H1 (cell line): ENCODE measurements at regions not wholly inside any gene's neighbourhood (a gene's known extent, or its start where the extent isn't known, plus 50 kb on each side); places are given as distances from the start of the nearest gene placed in this dataset.

Experiments
- BACH1 ChIP-seq: IDR thresholded peaks from 2 replicates; pipeline ENCODE4 v1.6.1; 2012; ENCODE audit warnings: low read length, improper control_type of control experiment
- CHD1 ChIP-seq: IDR thresholded peaks from 2 replicates; pipeline ENCODE4 v1.6.1; 2012; ENCODE audit warnings: low read depth, low read length, improper control_type of control experiment
- CHD7 ChIP-seq: fragments of 300-600 bp; sonication (generic); IDR thresholded peaks from 2 replicates; pipeline ENCODE4 v1.7.1; 2012; ENCODE audit warnings: low read length, moderate library complexity, mild to moderate bottlenecking, inconsistent platforms; ENCODE audit not compliant: insufficient replicate concordance
- EP300 ChIP-seq, 2 experiments: IDR thresholded peaks; 1 replicate in 1 of 2; 2 replicates in 1 of 2; pipeline ENCODE4 v1.6.1; 2011 to 2012; ENCODE audit warnings: low read depth in 2 of 2, low read length in 2 of 2, mild to moderate bottlenecking in 2 of 2, borderline replicate concordance in 1 of 2, inconsistent platforms in 1 of 2, moderate library complexity in 1 of 2
- JUN ChIP-seq: IDR thresholded peaks from 2 replicates; pipeline ENCODE4 v1.6.1; 2011; ENCODE audit warnings: low read depth, mild to moderate bottlenecking, improper control_type of control experiment, low read length
- KDM5A ChIP-seq: fragments of 200-600 bp; IDR thresholded peaks from 2 replicates; pipeline ENCODE4 v1.7.1; 2012; ENCODE audit warnings: mild to moderate bottlenecking, low read length, inconsistent platforms, mixed read lengths
- NANOG ChIP-seq: IDR thresholded peaks from 2 replicates; pipeline ENCODE4 v1.6.1; 2011; ENCODE audit warnings: low read length, low read depth, mild to moderate bottlenecking, inconsistent platforms; ENCODE audit not compliant: insufficient read depth, poor library complexity, severe bottlenecking
- RAD21 ChIP-seq, 2 experiments: IDR thresholded peaks in 1 of 2; conservative IDR thresholded peaks in 1 of 2; 2 replicates each; pipeline ENCODE4 v1.6.1; 2011; ENCODE audit warnings: low read depth in 2 of 2, low read length in 2 of 2, improper control_type of control experiment in 1 of 2, inconsistent platforms in 1 of 2, mild to moderate bottlenecking in 1 of 2, moderate library complexity in 1 of 2
- RXRA ChIP-seq: IDR thresholded peaks from 2 replicates; pipeline ENCODE4 v1.6.1; 2011; ENCODE audit warnings: low read depth, mild to moderate bottlenecking, low read length, moderate library complexity; ENCODE audit not compliant: insufficient read depth
- SP2 ChIP-seq: IDR thresholded peaks from 2 replicates; pipeline ENCODE4 v1.6.1; 2012; ENCODE audit warnings: mild to moderate bottlenecking, low read length, inconsistent platforms
- SP4 ChIP-seq: IDR thresholded peaks from 2 replicates; pipeline ENCODE4 v1.6.1; 2012; ENCODE audit warnings: low read length, inconsistent platforms
- TAF1 ChIP-seq: IDR thresholded peaks from 2 replicates; pipeline ENCODE4 v1.6.1; 2011; ENCODE audit warnings: mild to moderate bottlenecking, low read depth, low read length

DNA sequence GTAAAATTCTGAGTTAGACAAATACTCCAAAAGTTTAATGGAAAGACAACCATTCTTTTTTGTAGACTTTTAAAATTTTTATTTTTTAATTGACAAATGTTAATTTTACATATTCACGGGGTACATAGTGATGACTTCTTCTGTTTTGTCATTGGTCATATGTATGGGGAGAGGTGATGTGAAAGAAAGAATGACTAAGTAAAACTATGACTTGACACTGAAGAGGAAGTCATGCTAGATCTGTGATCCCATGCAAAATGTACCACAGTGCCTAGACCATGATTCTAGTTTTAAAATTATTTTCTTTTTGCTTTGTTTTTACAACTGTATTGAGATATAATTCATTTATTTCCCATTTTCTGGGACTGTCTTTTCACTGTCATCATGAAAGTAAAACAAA is 281.6 kb downstream of the MBNL1 start (continued):
- TF ChIP-seq CHD7 (no peak), NANOG (no peak), RXRA (no peak), JUN (no peak), BACH1 (no peak), RAD21 (IDR thresholded peaks at IDR 0.05 in 1 of 2, conservative IDR thresholded peaks at IDR 0.05 in 1 of 2; ENCODE audit: low read depth in 2 of 2, low read length in 2 of 2) (no peak), SP2 (no peak), CHD1 (no peak), TAF1 (no peak), KDM5A (no peak), SP4 (no peak), EP300 (IDR thresholded peaks at IDR 0.05; ENCODE audit: borderline replicate concordance in 1 of 2, low read depth in 2 of 2, low read length in 2 of 2) (no peak)
